K562 (cell line): ENCODE measurements at regions not wholly inside any gene's neighbourhood (a gene's known extent, or its start where the extent isn't known, plus 50 kb on each side); places are given as distances from the start of the nearest gene placed in this dataset.

Experiments used
- CBX8 ChIP-seq: fragments of 200-600 bp; sonication (generic); IDR thresholded peaks from 2 replicates; pipeline ENCODE4 v1.6.1; 2012; ENCODE audit warnings: borderline replicate concordance, mixed run types, low read depth, mild to moderate bottlenecking, moderate library complexity, mixed read lengths, low read length, control low read depth, inconsistent platforms; ENCODE audit not compliant: poor library complexity, severe bottlenecking; ENCODE audit errors: extremely low read depth
- CTCF ChIP-seq, 3 experiments: IDR thresholded peaks in 2 of 3; conservative IDR thresholded peaks in 1 of 3; 2 replicates each; pipeline ENCODE4 v1.5.1; 2011 to 2012; ENCODE audit warnings: low read length in 3 of 3, mild to moderate bottlenecking in 3 of 3, control low read depth in 2 of 3, improper control_type of control experiment in 1 of 3, inconsistent platforms in 1 of 3, low read depth in 1 of 3, mixed read lengths in 1 of 3, moderate library complexity in 1 of 3; ENCODE audit not compliant: insufficient read depth in 2 of 3
- FOXK1 ChIP-seq: sonication (generic); formaldehyde crosslinking; IDR thresholded peaks from 2 replicates; pipeline ENCODE4 v1.8.0; 2022; ENCODE audit warnings: missing genetic modification reagents, mild to moderate bottlenecking, borderline replicate concordance
- HMGXB4 ChIP-seq: sonication (generic); formaldehyde crosslinking; IDR thresholded peaks from 2 replicates; pipeline ENCODE4 v1.8.1; 2023; ENCODE audit warnings: mild to moderate bottlenecking, missing genetic modification reagents
- PBX2 ChIP-seq, 2 experiments: IDR thresholded peaks in 1 of 2; conservative IDR thresholded peaks in 1 of 2; 2 replicates each; pipeline ENCODE4 v1.6.1; 2016; ENCODE audit warnings: low read depth in 2 of 2, mild to moderate bottlenecking in 1 of 2, missing compliant biosample characterization in 1 of 2, missing genetic modification characterization in 1 of 2, moderate library complexity in 1 of 2
- PHF8 ChIP-seq: fragments of 200-600 bp; sonication (generic); IDR thresholded peaks from 2 replicates; pipeline ENCODE4 v1.6.1; 2012; ENCODE audit warnings: mixed run types, mild to moderate bottlenecking, inconsistent platforms, low read length, moderate library complexity, borderline replicate concordance
- POLR2A ChIP-seq: fragments of 450-650 bp; conservative IDR thresholded peaks from 2 replicates; pipeline ENCODE4 v1.6.1; 2016
- RBFOX2 ChIP-seq: fragments of 200-400 bp; formaldehyde crosslinking; IDR thresholded peaks from 2 replicates; pipeline ENCODE4 v1.6.1; 2017; ENCODE audit warnings: low read depth, mild to moderate bottlenecking, low read length, moderate library complexity
- RBM14 ChIP-seq: fragments of 200-400 bp; formaldehyde crosslinking; IDR thresholded peaks from 2 replicates; pipeline ENCODE4 v1.6.1; 2018; ENCODE audit warnings: low read depth, mild to moderate bottlenecking, low read length, moderate library complexity, borderline replicate concordance; ENCODE audit not compliant: insufficient read depth
- SMARCA5 ChIP-seq: fragments of 450-650 bp; IDR thresholded peaks from 2 replicates; pipeline ENCODE4 v1.6.1; 2016
- ZKSCAN1 ChIP-seq: fragments of 150-350 bp; IDR thresholded peaks from 2 replicates; pipeline ENCODE4 v1.6.1; 2016; ENCODE audit warnings: low read depth, low read length
- TF ChIP-seq, protein P1 (sequence below): sonication (generic); formaldehyde crosslinking; IDR thresholded peaks from 2 replicates; pipeline ENCODE4 v1.8.0; 2022; ENCODE audit warnings: mild to moderate bottlenecking, missing genetic modification reagents

DNA sequence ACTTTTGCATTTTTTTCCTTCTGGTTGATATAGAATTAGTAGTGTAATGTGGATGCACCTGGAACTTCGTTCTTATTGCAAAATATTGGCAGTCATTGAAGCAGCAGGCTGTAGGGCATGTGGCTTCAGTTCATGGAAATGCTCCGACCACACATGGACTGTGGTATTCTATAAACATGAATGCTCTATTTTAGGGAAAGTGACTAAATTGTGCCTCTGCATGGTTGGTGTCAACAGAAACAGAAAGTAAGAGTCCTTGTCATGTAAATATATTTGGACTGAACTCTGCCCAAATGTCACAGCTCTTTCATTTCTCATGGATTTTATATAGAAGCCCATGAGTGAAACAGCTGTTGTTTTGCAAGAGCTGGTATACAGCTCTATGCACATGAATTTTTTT lies 917.0 kb downstream of the LRFN5 start:
- TF ChIP-seq, protein P1, sequence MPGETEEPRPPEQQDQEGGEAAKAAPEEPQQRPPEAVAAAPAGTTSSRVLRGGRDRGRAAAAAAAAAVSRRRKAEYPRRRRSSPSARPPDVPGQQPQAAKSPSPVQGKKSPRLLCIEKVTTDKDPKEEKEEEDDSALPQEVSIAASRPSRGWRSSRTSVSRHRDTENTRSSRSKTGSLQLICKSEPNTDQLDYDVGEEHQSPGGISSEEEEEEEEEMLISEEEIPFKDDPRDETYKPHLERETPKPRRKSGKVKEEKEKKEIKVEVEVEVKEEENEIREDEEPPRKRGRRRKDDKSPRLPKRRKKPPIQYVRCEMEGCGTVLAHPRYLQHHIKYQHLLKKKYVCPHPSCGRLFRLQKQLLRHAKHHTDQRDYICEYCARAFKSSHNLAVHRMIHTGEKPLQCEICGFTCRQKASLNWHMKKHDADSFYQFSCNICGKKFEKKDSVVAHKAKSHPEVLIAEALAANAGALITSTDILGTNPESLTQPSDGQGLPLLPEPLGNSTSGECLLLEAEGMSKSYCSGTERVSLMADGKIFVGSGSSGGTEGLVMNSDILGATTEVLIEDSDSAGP: no peak
- TF ChIP-seq RBFOX2 (no peak), CTCF (IDR thresholded peaks at IDR 0.05 in 2 of 3, conservative IDR thresholded peaks at IDR 0.05 in 1 of 3; ENCODE audit: insufficient read depth in 2 of 3, low read depth in 1 of 3, low read length in 3 of 3) (no peak), PHF8 (no peak), PBX2 (CRISPR knock-in tag; IDR thresholded peaks at IDR 0.05; ENCODE audit: low read depth) (no peak), PBX2 (tag; conservative IDR thresholded peaks at IDR 0.05; ENCODE audit: low read depth) (no peak), CBX8 (no peak), HMGXB4 (CRISPR knock-in tag) (no peak), SMARCA5 (no peak), POLR2A (no peak), RBM14 (no peak), ZKSCAN1 (no peak), FOXK1 (CRISPR knock-in tag) (no peak)
